Mesenchymal stem cell (in vitro differentiated cells and primary cell): ENCODE measurements at regions not wholly inside any gene's neighbourhood (a gene's known extent, or its start where the extent isn't known, plus 50 kb on each side); places are given as distances from the start of the nearest gene placed in this dataset.

Source experiments
- DNase-seq: peaks from one replicate; pipeline ENCODE4 v3.0.0-alpha.2; 2013
- H2AFZ ChIP-seq: one replicate; pipeline ENCODE4 v1.6.1; 2013; ENCODE audit warnings: low read depth, mild to moderate bottlenecking, control low read depth, inconsistent platforms, low read length, moderate library complexity
- H2AK5ac ChIP-seq: 2 replicates; pipeline ENCODE4 v1.6.1; 2013; ENCODE audit warnings: low read length, moderate library complexity, mild to moderate bottlenecking, inconsistent platforms; ENCODE audit not compliant: severe bottlenecking
- H2BK120ac ChIP-seq: one replicate; pipeline ENCODE4 v1.6.1; 2013; ENCODE audit warnings: low read depth, mild to moderate bottlenecking, inconsistent platforms, low read length, moderate library complexity
- H2BK12ac ChIP-seq, 2 experiments: one replicate each; pipeline ENCODE4 v1.6.1; 2013; ENCODE audit warnings: inconsistent platforms in 2 of 2, low read length in 2 of 2, mild to moderate bottlenecking in 2 of 2, moderate library complexity in 2 of 2, control low read depth in 1 of 2
- H2BK15ac ChIP-seq: one replicate; pipeline ENCODE4 v1.6.1; 2013; ENCODE audit warnings: mild to moderate bottlenecking, low read depth, inconsistent platforms; ENCODE audit not compliant: poor library complexity, severe bottlenecking
- H2BK5ac ChIP-seq: 2 replicates; pipeline ENCODE4 v1.6.1; 2013; ENCODE audit warnings: low read depth, mild to moderate bottlenecking, low read length, control low read depth, inconsistent platforms; ENCODE audit not compliant: poor library complexity, severe bottlenecking
- H3K14ac ChIP-seq, 2 experiments: one replicate each; pipeline ENCODE4 v1.6.1; 2013; ENCODE audit warnings: inconsistent platforms in 2 of 2, low read length in 2 of 2, control low read depth in 1 of 2, mild to moderate bottlenecking in 1 of 2, moderate library complexity in 1 of 2
- H3K18ac ChIP-seq, 2 experiments: one replicate each; pipeline ENCODE4 v1.6.1; 2013; ENCODE audit warnings: inconsistent platforms in 2 of 2, low read length in 2 of 2, control low read depth in 1 of 2, low read depth in 1 of 2, mild to moderate bottlenecking in 1 of 2
- H3K23ac ChIP-seq, 2 experiments: one replicate each; pipeline ENCODE4 v1.6.1; 2013; ENCODE audit warnings: inconsistent platforms in 2 of 2, low read length in 2 of 2, mild to moderate bottlenecking in 2 of 2, moderate library complexity in 2 of 2, control low read depth in 1 of 2
- H3K27ac ChIP-seq: 2 replicates; pipeline ENCODE4 v1.5.1; 2013; ENCODE audit warnings: mild to moderate bottlenecking, moderate library complexity, low read length, control low read depth, inconsistent platforms; ENCODE audit not compliant: poor library complexity, severe bottlenecking
- H3K27me3 ChIP-seq, 2 experiments: 2 replicates each; pipeline versions ENCODE4 v1.6.1 to v1.7.0; 2013; ENCODE audit warnings: low read length in 2 of 2, mild to moderate bottlenecking in 2 of 2, moderate library complexity in 2 of 2, control low read depth in 1 of 2, inconsistent platforms in 1 of 2; ENCODE audit not compliant: control insufficient read depth in 1 of 2, insufficient read depth in 1 of 2
- H3K36me3 ChIP-seq, 2 experiments: 2 replicates each; pipeline versions ENCODE4 v1.6.1 to v1.7.0; 2013; ENCODE audit warnings: low read length in 2 of 2, control low read depth in 1 of 2, inconsistent platforms in 1 of 2, low read depth in 1 of 2, mild to moderate bottlenecking in 1 of 2; ENCODE audit not compliant: insufficient read depth in 2 of 2, control insufficient read depth in 1 of 2
- H3K4ac ChIP-seq, 2 experiments: one replicate each; pipeline ENCODE4 v1.6.1; 2013; ENCODE audit warnings: inconsistent platforms in 2 of 2, low read length in 2 of 2, mild to moderate bottlenecking in 2 of 2, moderate library complexity in 2 of 2, control low read depth in 1 of 2, low read depth in 1 of 2
- H3K4me1 ChIP-seq: 2 replicates; pipeline ENCODE4 v1.6.1; 2013; ENCODE audit warnings: low read depth, low read length, control low read depth; ENCODE audit not compliant: control insufficient read depth, insufficient read depth
- H3K4me2 ChIP-seq: 2 replicates; pipeline ENCODE4 v1.6.1; 2013; ENCODE audit warnings: low read length, mild to moderate bottlenecking, inconsistent platforms; ENCODE audit not compliant: poor library complexity, severe bottlenecking
- H3K4me3 ChIP-seq, 2 experiments: 2 replicates each; pipeline versions ENCODE4 v1.5.1 to v1.7.0; 2013; ENCODE audit warnings: low read length in 2 of 2, mild to moderate bottlenecking in 2 of 2, control low read depth in 1 of 2, low read depth in 1 of 2; ENCODE audit not compliant: insufficient read depth in 1 of 2
- H3K79me1 ChIP-seq: replicated peaks from 2 replicates; pipeline ENCODE4 v1.6.1; 2013; ENCODE audit warnings: mild to moderate bottlenecking, control low read depth, low read length, inconsistent platforms; ENCODE audit not compliant: poor library complexity, severe bottlenecking
- H3K9ac ChIP-seq: 2 replicates; pipeline ENCODE4 v1.7.0; 2013; ENCODE audit warnings: mild to moderate bottlenecking, low read length, moderate library complexity
- H3K9me3 ChIP-seq: 2 replicates; pipeline ENCODE4 v1.7.0; 2013; ENCODE audit warnings: mild to moderate bottlenecking, low read length; ENCODE audit not compliant: control insufficient read depth
- H4K8ac ChIP-seq: one replicate; pipeline ENCODE4 v1.6.1; 2013; ENCODE audit warnings: inconsistent platforms, mild to moderate bottlenecking, low read length, moderate library complexity
- H4K91ac ChIP-seq: one replicate; pipeline ENCODE4 v1.6.1; 2013; ENCODE audit warnings: mild to moderate bottlenecking, low read length, inconsistent platforms
- WGBS: methylation state at CpG from one replicate; pipeline ENCODE4 v1.1.7; 2013; ENCODE audit warnings: mixed read lengths; 5-methylcytosine and 5-hydroxymethylcytosine counted together

GRCh38 chr4:14607578-14607977 lies 394.7 kb upstream of the CPEB2 start:
- Histone ChIP-seq H2AK5ac (no peak overlapping the region), H3K23ac (no peak overlapping the region), H3K79me1 (no peaks in the 10 kb centered on the region), H3K4me3 (no peak overlapping the region), H3K14ac (no peak overlapping the region), H3K27me3 (no peaks in the 10 kb centered on the region), H2BK5ac (no peak overlapping the region), H2BK15ac (no peak overlapping the region), H2BK120ac (no peak overlapping the region), H3K9me3 (no peaks in the 10 kb centered on the region), H4K8ac (no peak overlapping the region), H3K4ac (no peak overlapping the region), H3K36me3 (no peaks in the 10 kb centered on the region), H2BK12ac (no peak overlapping the region), H3K4me1 (no peaks in the 10 kb centered on the region), H3K27ac (no peak overlapping the region), H3K9ac (no peak overlapping the region), H2AFZ (no peak overlapping the region), H3K4me2 (no peak overlapping the region), H4K91ac (no peak overlapping the region), H3K18ac (peak overlapping the region in 1 of 2 experiments; percentile 63)
- WGBS = 60% methylated on average over 1 of the region's 2 CpGs
- DNase-seq = peak; percentile 93

- Histone ChIP-seq H3K27ac (no peak overlapping the region), H3K4me2 (no peak overlapping the region), H2BK5ac (no peak overlapping the region), H3K36me3 (no peaks in the 10 kb centered on the region), H2BK12ac (no peak overlapping the region), H3K79me1 (no peaks in the 10 kb centered on the region), H4K91ac (no peak overlapping the region), H3K9ac (no peak overlapping the region), H3K4me1 (no peaks in the 10 kb centered on the region), H3K27me3 (no peaks in the 10 kb centered on the region), H2AFZ (no peak overlapping the region), H3K9me3 (no peaks in the 10 kb centered on the region), H3K14ac (no peak overlapping the region), H2BK15ac (no peak overlapping the region), H2BK120ac (no peak overlapping the region), H3K23ac (no peak overlapping the region), H4K8ac (no peak overlapping the region), H2AK5ac (no peak overlapping the region), H3K4me3 (no peak overlapping the region), H3K4ac (no peak overlapping the region), H3K18ac (no peak overlapping the region)
- peak; percentile 4 for DNase-seq
These were observed 393.7 kb upstream of the CPEB2 start for GRCh38 chr4:14608630-14609029.

GRCh38 chr4:14614840-14615239 lies 387.4 kb upstream of the CPEB2 start:
- no peak for DNase-seq
- WGBS = 58% methylated on average over 4 of the region's 4 CpGs
- H3K4me1 ChIP-seq = no peaks in the 10 kb centered on the region
- H2AFZ ChIP-seq = no peak overlapping the region
- H2BK15ac ChIP-seq = no peak overlapping the region
- H3K4ac ChIP-seq = no peak overlapping the region
- no peaks in the 10 kb centered on the region for H3K27me3 ChIP-seq
- H2BK5ac ChIP-seq = no peak overlapping the region
- H3K23ac ChIP-seq = no peak overlapping the region
- H3K14ac ChIP-seq = no peak overlapping the region
- H2BK120ac ChIP-seq = no peak overlapping the region
- no peak overlapping the region for H3K27ac ChIP-seq
- no peaks in the 10 kb centered on the region for H3K79me1 ChIP-seq
- H3K4me2 ChIP-seq = no peak overlapping the region
- no peak overlapping the region for H4K91ac ChIP-seq
- no peak overlapping the region for H2AK5ac ChIP-seq
- H4K8ac ChIP-seq = no peak overlapping the region
- no peak overlapping the region for H3K18ac ChIP-seq
- no peak overlapping the region for H3K9ac ChIP-seq
- H3K4me3 ChIP-seq = no peak overlapping the region
- H3K9me3 ChIP-seq = no peaks in the 10 kb centered on the region
- H3K36me3 ChIP-seq = no peaks in the 10 kb centered on the region
- no peak overlapping the region for H2BK12ac ChIP-seq

- 82% methylated on average over 3 of the region's 3 CpGs for WGBS
- Histone ChIP-seq H3K4ac (no peak overlapping the region), H3K23ac (no peak overlapping the region), H2AFZ (no peak overlapping the region), H3K4me3 (no peak overlapping the region), H4K91ac (no peak overlapping the region), H2BK120ac (no peak overlapping the region), H3K9me3 (no peaks in the 10 kb centered on the region), H2BK12ac (no peak overlapping the region), H3K9ac (no peak overlapping the region), H2BK15ac (no peak overlapping the region), H3K27me3 (no peaks in the 10 kb centered on the region), H3K4me2 (no peak overlapping the region), H3K14ac (no peak overlapping the region), H3K36me3 (no peaks in the 10 kb centered on the region), H3K18ac (no peak overlapping the region), H2BK5ac (no peak overlapping the region), H4K8ac (no peak overlapping the region), H3K4me1 (no peaks in the 10 kb centered on the region), H3K27ac (no peak overlapping the region), H2AK5ac (no peak overlapping the region), H3K79me1 (no peaks in the 10 kb centered on the region)
- DNase-seq = no peak
These were observed 386.6 kb upstream of the CPEB2 start for GRCh38 chr4:14615671-14616070.
